ENCODE measurements at regions not wholly inside any gene's neighbourhood (a gene's known extent, or its start where the extent isn't known, plus 50 kb on each side); places are given as distances from the start of the nearest gene placed in this dataset.

GRCh38 chr4:84232309-84233095, 266.6 kb downstream of the NKX6-1 start:
- ATAC-seq (peak in 1 of 2 donors; percentile 67), DNase-seq (no peak)
- H3K9me3 ChIP-seq = no peaks in the 10 kb centered on the region
- intact Hi-C loops (cut with DNase I) = no loop called here
- no peak for TF ChIP-seq CTCF (IDR thresholded peaks at IDR 0.05)
- no peak overlapping the region for H3K27ac ChIP-seq
- H3K4me3 ChIP-seq = no peak overlapping the region
- no peaks in the 10 kb centered on the region for H3K27me3 ChIP-seq (ENCODE audit: low read depth)
- no peaks in the 10 kb centered on the region for H3K36me3 ChIP-seq
- H3K4me1 ChIP-seq = no peaks in the 10 kb centered on the region

- Histone ChIP-seq H3K4me3 (no peak overlapping the region), H3K4me1 (no peaks in the 10 kb centered on the region), H3K27ac (no peak overlapping the region), H3K9me3 (no peaks in the 10 kb centered on the region), H3K36me3 (no peaks in the 10 kb centered on the region), H3K27me3 (ENCODE audit: low read depth) (no peaks in the 10 kb centered on the region)
- no peak for TF ChIP-seq CTCF (IDR thresholded peaks at IDR 0.05)
- intact Hi-C loops (cut with DNase I) = no loop called here
- DNase-seq (no peak), ATAC-seq (no peak)
Measured at GRCh38 chr4:84231539-84232055, 267.5 kb downstream of the NKX6-1 start.

- ATAC-seq = no peak
- no peaks in the 10 kb centered on the region for H3K36me3 ChIP-seq
- H3K27me3 ChIP-seq (ENCODE audit: low read depth) = no peaks in the 10 kb centered on the region
- DNase-seq = no peak
- no peak overlapping the region for H3K27ac ChIP-seq
- H3K4me1 ChIP-seq = no peaks in the 10 kb centered on the region
- intact Hi-C loops (cut with DNase I) = no loop called here
- no peaks in the 10 kb centered on the region for H3K9me3 ChIP-seq
- no peak for TF ChIP-seq CTCF (IDR thresholded peaks at IDR 0.05)
- H3K4me3 ChIP-seq = no peak overlapping the region
Measured at GRCh38 chr4:84224522-84224921, 274.6 kb downstream of the NKX6-1 start.

DNA sequence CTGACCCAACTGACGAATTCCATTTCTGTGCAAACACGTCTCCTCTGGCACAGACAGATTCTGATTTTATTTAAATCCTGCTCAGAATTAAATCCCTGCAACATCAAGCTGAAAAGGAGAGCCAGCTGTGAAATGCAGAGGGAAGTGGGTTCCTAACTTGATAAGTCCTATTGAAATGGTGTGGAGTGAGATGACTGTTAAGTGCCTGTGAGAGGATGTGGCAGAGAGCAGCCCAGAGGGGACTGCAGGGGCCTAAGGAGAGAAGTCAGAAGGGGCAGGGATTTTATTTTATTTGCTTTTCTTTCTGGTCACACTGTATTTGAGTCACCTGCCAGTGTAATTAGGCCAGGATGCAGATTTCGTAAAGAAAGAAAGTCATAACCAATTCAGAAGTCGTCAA, 277.4 kb downstream of the NKX6-1 start:
- Histone ChIP-seq H3K27ac (no peak overlapping the region), H3K27me3 (ENCODE audit: low read depth) (no peaks in the 10 kb centered on the region), H3K9me3 (no peaks in the 10 kb centered on the region), H3K4me1 (no peaks in the 10 kb centered on the region), H3K36me3 (no peaks in the 10 kb centered on the region), H3K4me3 (no peak overlapping the region)
- intact Hi-C loops (cut with DNase I) = no loop called here
- ATAC-seq (no peak), DNase-seq (no peak)
- TF ChIP-seq CTCF (IDR thresholded peaks at IDR 0.05) = no peak

DNA sequence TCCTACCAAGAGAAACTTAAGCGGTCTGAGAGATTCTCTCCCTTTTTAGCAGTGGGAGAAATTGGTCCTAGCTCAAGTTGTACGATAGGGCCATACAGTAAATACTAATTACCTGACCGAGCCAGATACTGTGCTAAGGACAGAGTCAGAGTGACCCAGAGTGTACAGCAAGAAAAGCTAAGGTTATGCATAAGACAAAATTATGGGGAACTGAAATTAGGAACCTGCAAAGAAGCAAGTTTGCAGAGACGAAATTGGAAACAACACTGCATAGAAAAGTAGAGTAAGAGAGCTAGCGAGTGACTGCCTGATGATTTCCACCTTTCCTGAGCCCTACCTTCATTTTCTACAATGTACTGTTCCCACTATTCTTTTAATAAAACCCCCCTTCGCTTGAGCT, 278.1 kb downstream of the NKX6-1 start:
- no peak for DNase-seq
- Histone ChIP-seq H3K4me1 (no peaks in the 10 kb centered on the region), H3K4me3 (no peak overlapping the region), H3K27me3 (ENCODE audit: low read depth) (no peaks in the 10 kb centered on the region), H3K36me3 (no peaks in the 10 kb centered on the region), H3K27ac (no peak overlapping the region), H3K9me3 (no peaks in the 10 kb centered on the region)
- intact Hi-C loops (cut with DNase I) = no loop called here
- no peak for TF ChIP-seq CTCF (IDR thresholded peaks at IDR 0.05)
- no peak for ATAC-seq
